NCI-H526 (cell line): ENCODE measurements at regions not wholly inside any gene's neighbourhood (a gene's known extent, or its start where the extent isn't known, plus 50 kb on each side); places are given as distances from the start of the nearest gene placed in this dataset.
A peak's percentile ranks its signal among the peaks of the same experiment; 100 is the strongest.
"Not testable (repeated sequence)": the region's sequence is repeated elsewhere in the genome, so short reads cannot be mapped to it uniquely, and the experiment has no call there.

Source experiments
- DNase-seq, 2 experiments: peaks; one replicate each; lab custom pipeline; 2025; lab: John Stamatoyannopoulos, UW

DNA sequence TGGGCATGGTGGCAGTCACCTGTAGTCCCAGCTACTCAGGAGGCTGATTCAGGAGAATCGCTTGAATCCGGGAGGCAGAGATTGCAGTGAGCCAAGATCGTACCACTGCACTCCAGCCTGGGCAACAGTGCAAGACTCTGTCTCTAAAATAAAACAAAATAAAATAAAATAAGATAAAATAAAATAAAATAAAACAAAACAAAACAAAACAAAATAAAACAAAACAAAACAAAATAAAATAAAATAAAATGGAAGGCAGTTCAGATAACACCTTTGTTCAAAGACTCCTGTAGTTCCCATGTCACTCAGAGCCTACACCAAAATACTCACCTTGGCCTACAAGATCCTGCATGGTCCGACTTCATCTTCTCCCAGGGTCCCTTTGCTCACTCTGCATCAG lies 61.3 kb downstream of the SYF2 start:
- not testable (repeated sequence) for DNase-seq

DNA sequence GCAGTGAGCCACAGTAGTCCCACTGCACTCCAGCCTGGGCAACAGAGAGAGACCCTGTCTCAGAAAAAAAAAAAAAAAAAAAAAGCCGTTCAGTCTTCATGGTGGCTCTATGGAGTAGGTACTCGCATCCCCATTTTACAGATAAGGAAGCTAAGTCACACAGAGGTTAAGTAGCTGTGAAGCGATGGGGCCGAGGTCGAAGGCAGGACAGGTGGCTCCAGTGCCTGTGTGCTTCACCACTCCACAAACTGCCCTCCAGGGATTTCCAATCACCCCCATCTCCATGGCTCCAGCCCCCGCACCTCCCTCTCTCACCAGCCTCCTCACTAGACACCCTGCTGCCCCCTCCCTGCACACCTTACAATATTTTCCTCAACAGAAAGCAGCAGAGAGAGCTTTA lies 61.9 kb downstream of the SYF2 start:
- DNase-seq: peak in 1 of 2 experiments; percentile 23

DNA sequence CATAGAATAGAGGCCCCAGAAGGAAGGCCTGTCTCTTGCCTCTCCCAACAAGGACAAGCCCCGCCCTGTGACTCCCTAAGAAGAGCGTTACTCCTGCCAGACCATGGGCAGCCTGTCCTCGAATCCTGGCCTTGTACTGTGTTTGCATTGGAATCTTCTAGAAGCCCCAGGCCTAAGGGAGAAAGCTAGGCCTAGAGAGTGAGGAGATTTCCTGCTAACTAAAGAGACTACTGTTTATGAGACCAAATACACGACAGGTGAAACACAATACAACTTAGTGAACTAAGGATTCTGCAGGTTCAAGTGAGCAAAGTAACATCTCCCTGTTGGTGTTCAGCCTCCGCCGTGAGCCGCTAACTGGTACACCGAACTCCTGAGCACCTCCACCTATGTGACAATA lies 62.7 kb downstream of the SYF2 start:
- DNase-seq: no peak

DNA sequence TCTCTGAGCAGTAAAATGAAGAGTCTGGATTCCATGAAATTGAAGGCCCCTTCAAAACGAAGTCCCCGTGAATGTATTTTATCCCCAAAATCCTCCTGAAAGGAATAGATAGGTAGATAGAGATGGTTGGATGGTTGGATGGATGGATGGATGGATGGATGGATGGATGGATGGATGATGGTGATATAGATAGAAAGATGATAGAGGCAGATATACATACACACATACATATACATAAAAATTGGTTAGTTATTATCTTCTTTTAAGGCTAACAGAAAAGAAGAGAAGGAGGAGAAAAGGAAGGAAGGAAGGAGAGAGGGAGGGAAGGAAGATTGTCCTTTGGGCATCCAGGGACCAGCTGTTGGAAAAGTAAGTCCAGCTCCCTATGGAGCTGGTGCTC lies 63.1 kb downstream of the SYF2 start:
- no peak for DNase-seq

DNA sequence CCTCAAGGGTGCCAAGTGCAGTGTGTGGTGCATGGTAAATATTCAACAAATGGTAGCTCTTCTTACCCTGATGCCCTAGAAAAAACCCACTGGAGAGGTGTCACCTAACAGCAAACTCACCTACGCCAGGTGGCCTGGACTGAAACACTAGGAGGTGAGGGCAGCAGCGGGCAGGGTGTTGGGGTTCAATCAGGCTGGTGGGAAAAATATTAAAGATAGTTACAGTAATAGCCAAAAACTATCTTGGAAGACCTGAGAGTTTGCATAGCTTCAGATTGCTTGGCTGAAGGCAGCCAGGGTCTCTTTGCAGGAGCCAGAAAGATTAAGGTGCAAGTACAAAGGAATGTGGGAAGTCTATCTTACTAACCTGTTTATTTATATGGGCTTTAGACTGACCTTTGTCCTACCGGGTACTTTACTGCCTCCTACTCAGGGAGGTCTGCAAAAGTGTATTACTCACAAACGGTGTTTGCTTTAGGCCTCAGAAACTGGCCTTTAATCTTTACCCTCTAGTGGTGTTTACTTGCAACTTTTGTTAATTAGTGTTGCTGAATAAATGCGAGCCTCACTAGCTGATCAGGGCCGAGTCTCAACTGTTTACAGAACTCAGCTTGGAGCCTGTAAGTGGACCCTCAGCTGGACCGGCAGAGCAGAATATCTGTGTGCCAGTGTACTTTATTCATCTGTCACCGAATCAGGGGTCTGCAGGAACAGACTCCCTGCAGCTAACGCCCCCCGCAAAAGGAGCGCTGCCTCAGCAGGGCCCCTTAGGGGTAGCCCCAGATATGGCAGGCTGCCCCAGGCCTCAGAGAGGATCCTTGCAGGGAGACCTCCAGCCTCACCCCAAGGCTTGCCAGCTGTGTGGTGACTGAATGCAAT lies 63.9 kb downstream of the SYF2 start:
- peak in 1 of 2 experiments; percentile 15 for DNase-seq

DNA sequence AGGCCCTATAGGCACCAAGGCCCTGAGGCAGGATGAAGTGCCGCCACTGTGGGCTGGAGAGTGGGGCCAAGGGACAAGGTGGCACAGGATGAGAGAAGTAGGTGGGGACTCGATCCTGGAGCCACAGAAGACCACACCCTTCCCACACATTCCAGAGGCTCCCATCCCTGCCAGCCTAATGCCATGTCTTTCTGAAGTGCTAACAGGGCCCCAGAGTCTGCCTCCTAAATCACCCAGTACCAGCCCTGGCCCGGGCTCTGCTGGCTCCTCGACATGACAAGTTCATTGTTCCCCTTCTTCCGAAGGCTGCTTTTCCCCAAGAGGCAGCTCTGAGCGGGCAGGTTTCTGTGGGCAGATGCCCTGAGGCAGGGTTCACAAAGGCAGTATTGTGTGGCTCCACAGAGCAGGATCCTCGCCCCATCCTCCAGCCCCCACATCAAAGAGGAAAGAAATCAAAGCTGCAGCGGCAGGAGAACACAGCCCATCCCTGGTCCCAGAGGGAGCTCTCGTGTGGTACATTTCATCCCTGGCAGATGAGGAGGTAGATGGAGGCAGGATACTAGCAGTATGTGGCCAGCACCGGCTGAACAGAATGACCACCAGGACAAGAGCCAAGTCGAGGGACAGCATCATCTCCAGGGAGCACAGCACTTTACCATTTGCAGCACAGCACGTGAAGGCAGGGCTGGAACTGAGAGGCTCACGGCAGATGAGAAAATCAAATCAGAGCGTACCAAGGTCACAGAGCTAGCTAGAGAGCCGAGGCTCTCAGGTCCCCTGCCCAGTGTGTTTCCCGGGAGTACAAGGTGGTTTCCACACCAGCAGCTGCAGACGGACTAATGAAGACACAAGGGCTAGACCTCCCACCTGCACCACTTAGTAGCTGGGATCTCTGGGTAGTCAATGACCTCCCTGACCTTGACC lies 64.8 kb downstream of the SYF2 start:
- peak; percentile 72 to 91 for DNase-seq

DNA sequence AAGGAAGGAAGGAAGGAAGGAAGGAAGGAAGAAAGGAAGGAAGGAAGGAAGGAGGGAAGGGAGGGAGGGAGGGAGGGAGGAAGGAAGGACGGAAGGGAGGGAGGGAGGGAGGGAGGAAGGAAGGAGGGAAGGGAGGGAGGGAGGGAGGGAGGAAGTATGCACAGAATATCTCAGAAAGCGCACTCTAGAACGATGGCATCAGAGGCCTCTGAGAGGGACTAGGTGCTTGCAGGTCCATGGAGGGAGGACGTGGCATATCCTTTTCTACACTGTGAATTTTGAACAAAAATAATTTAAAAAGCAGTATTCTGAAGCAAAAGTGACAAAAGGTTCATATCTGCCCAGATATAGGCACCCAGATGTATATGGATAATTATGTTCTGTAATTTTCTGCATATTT lies 65.5 kb downstream of the SYF2 start:
- DNase-seq: no peak

DNA sequence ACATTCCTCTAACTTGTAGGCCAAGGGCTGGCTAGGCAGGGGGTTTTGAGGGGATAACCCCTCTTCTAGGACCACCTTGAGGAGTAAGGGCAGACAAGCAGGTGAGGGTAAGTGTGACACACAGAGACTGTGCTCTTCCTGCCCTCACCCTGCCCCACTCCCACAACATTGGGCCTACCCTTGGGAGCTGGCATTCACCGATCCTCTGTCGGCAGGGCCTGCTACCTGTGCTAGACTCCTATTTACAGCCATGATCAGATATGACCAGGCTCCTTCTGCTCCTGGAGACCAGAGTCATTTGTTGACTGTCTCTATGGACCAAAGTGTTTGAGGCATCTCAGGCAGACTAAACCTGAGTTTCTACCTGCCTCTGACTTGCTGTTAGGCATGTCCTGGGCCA lies 68.3 kb downstream of the SYF2 start:
- DNase-seq: no peak

DNA sequence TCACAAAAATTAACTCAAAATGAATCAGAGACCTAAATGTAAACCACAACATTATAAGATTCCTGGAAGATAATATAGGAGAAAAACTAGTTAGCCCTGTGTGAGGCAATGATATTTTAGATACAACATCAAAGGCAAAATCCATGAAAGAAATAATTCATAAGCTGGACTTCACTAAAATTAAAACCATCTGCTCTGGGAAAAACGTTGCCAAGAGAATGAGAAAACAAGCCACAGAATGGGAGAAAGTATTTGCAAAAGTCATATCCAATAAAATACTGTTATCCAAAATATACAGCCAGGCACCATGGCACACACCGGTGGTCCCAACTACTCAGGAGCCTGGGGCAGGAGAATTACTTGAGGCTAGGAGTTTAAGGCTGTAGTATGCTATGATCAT lies 70.3 kb downstream of the SYF2 start:
- DNase-seq: no peak

DNA sequence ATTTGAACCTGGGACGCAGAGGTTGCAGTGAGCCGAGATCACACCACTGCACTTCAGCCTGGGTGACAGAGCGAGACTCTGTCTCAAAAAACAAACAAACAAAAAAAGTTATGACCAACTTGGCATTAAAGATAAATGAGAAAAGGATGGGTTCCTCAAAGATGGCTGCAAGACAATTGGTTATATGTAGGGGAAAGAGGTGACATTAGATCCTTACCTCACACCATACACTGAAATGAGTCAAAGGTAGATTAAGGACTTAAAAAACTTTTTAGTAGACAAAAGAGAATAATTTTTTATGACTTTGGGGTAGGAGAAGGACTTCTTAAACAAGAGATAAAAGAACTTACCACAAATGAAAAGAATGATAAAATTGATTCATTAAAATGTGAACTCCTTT lies 74.5 kb downstream of the SYF2 start:
- no peak for DNase-seq

DNA sequence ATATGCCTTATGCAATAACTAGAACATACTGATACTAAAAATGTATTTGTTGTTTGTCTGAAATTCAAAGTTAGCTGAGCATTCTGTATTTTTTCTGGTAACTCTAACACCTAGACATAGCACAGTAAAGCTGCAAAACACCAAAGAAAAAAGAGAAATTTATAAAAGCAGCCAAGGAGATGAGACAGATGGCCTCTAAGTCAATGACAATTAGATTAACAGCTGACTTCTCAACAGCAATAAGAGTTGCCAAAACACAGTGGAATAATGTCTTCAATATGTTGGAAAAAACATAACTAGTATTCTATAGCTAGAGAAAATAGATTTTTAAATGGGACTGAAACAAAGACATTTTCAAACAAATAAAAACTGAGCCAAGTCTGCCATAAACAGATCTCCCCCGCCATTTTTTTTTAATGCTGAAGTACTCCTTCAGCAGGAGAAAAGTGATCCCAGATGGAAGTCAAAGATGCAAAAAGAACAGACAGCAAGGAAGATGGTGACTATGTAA lies 81.3 kb downstream of the SYF2 start:
- DNase-seq: no peak

DNA sequence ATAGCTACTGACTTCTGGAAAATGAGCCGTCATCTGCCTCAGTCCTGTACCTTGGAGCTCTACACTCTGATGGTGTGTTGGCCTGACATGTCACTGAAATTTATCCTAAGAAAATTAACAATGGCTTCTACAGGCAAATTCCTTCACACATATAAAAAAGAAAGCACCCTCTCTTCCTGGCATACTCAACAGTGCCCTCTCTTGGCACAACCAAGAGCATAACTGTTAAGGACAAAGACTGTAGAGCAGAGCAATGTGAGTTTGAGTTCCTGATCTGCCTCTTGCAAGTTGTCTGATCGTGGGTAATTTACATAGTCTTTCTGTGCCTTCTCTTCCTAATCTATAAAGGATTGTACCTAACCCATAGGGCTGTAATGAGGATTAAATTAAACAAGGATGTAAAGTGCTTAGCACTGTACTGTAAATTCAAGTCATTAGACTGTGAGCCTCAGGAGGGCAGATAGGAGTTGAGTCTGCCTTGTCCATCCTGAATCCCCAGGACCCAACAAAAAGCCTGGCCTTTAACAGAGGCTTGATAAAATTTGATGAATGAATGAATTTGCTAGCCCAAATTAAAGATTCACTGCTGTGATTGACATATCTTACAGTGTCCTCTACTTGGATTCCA lies 83.5 kb downstream of the SYF2 start:
- no peak for DNase-seq

DNA sequence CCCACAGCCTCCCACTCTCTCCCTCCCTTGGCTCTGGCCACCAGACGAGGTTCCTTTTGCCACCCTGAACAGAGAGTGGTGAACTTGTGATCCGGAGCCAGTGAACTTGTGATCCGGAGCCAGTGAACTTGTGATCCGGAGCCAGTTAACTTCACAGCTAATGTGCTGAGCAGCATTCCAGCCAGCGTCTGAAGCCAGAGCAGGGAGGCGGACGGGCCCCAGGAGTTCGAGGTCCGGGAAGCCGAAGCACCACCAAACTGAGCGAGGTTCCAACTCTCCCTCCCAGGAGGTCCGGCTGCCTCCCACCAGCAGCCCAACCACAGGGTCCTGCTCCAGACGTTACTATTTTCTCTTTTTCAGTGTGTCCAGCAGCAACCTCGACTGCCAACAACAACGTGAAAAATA lies 85.8 kb downstream of the SYF2 start:
- DNase-seq: no peak

DNA sequence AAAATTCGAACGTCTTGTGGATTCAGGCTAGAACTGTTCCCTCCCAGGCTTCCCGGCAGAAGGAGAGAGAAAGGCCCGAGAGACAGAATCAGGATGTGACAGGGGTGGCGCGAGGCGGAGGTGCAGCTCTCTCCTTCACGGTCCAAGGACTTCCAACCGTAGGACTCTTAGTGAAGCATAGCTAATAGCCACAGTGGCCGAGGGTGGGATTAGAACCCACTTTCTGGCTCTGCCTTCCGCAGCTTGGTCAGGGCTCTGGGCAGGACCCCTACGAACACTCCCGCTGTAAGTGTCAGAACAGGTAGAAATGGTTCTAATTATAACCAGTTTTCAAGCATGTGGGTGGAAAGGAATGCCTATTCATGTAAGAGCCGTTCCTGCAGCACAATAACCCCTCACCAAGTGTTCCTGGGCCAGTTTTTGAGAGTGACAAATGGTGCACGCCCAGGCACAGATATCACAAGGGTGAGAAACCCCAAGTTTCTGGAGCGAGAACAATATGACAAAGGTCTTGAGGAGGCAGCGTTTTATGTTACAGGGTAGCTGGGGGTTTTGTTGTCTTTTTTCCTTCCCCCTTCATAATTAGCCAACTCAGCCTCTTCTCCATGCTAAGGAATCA lies 86.4 kb downstream of the SYF2 start:
- peak; percentile 54 to 79 for DNase-seq

DNA sequence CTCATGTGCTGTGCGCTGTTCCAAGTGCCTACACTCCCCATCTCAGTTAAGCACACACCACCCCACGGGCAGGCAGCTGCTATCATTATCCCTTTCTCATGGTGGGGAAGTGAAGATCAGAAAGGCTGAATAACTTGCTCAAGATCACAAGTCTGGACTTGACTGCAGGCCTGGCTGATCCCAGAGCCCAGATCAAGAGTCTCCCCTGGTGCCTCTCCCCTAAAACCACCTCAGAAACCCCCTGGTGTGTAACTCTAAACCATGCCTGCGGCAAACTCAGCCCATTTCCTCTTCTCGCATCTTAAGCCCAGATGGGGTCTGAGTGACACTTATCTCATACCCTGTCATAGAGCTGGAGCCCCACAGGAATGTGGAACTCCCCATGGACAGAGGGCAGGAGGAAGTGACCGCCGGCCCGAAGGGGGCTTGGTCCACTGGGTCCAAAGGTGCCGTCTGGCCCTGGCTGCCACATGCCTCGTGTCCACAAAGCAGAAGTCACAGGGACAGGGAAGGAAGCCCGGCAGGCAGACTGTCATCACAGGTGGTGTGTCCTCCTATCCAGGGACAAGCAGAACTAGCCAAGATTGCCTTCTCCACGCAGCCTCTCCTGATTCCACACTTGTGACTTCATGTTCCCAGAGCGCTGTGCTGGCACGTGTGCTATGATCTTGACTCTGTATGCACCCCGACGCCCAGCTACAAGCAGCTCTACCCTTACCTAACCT lies 92.1 kb downstream of the SYF2 start:
- no peak for DNase-seq

DNA sequence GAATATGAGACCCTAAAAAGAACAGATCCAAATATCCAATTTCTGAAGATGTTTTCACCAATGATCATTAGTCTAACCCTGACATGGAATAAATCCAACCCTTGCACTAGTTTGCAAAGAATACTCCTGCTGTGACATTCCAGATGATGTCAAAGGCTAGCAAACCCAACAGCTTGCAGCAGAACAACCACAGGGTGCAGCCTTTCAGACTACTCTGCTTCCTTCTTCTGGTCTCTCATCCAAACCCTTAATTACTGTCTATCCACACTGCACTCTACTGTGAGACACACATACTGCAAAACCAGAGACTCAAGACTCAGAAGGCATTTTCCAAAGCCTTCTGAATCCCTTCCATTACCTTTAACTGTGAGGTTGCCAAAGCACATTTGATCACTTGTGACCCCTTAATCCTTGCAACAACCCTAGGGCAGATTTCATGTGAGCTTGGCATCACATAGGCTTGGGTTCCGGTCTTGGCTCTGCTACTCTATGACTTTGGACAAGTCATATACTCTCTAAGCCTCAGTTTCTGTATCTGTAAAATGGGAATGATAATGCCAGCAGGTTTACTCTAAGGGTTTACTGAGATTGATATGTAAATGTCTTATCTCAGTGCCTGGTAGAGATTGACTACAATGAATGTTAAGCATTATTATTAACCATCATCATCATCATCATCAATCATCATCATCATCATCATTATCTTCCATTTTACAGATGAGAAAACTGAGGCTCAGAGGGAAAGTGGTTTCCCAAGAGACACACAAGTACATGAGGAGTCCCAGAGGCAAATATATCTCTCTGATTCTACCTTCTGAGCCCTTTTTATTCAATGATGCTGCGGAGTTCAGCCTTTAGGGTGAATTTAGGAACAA lies 94.5 kb downstream of the SYF2 start:
- no peak for DNase-seq

DNA sequence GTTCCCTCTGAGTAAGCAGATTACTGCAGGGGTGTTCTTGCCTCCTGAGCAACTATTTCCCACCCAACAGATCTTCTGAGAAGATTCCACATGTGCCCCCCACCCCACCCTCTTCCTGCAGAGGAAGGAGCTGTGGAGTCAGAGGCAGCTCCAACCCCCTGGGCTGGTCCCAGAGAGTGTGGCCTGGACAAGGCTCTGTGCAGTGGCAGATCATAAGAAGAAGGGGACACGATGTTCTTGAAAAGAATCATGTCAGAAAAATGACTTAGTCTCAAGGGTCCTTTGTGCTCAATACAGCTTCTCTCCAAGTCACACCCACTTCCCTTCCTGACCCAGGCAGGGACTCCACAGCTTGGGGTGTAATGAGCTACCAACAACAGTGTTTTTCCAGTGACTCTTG lies 95.2 kb downstream of the SYF2 start:
- no peak for DNase-seq

DNA sequence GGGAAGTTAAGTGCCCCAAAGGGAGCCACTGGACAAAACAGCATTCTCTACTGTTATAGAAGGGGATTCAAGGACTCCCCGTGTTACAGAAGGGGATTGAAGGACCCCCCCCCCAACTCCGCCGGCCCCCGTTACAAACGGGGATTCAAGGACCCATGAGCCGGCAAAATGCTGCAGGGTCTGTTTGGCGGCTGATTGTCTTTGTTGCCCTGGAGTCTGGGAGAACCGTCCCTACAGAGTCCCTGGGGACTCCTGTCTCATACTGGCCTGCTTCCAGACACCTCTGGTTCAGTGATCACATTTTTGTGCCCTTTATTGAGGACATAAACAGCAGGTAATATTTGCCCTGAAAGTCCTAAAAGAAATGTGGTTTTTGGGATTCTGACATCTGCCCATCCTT lies 96.4 kb downstream of the SYF2 start:
- DNase-seq: peak; percentile 42 to 80

DNA sequence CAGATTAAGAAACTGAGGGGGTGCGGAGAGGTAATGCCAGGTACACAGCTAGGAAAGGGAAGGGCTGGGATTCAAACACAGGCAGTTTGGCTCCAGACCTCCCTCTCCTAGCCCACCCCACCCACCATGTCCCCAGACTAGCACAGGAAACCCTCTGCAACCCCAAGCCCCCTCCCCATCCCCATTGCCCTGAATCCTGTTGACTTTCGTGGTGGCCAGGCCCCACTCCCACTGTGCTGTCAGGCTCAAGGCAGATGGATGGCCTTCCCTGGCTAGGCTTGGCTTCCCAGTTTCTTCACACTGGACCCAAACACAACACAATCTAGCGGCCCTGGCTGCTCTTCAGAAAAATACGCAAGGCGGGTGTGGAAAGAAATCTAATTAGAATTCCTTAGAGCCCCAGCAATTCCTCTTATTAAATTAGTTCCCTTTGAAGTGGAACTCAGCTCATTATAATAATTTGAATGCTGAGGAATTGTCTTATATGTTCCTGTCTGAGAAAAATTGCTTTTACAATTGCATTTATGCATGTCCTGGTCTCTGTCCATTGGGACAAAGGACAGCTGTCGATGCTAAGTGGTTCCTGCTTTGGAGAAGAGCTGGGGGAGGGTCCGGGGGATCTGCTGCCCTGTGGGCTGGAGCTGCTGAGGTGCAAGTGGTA lies 97.4 kb downstream of the SYF2 start:
- no peak for DNase-seq

DNA sequence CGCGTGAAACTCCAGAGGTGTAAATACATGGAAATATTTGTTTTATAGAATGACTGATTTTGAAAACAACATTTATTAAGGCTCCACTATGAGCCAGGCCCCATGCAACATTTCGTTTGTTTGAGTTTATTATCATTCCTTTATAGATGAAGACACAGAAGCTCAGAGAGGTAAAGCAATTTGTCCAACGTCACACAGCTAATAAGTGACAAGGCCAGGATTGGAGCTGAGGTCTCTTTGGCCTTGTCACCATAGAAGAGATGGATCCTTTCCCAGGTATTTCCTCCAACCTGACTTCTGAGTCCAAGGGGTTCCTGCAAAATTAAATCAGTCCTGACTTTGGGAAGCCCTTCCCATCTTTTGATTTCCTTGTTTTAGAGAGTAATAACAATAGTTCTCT lies 98.0 kb downstream of the SYF2 start:
- no peak for DNase-seq
